ENCODE measurements at regions not wholly inside any gene's neighbourhood (a gene's known extent, or its start where the extent isn't known, plus 50 kb on each side); places are given as distances from the start of the nearest gene placed in this dataset.

GRCh38 chr14:101120641-101121507 is 217.4 kb upstream of the RTL1 start:
- DNase-seq (ENCODE audit: low spot score), result no peak

- no peak for DNase-seq (ENCODE audit: low spot score)
Measured at GRCh38 chr14:101121508-101122139, 218.1 kb upstream of the RTL1 start.

- no peak for DNase-seq (ENCODE audit: low spot score)
Measured at GRCh38 chr14:101122237-101123141, 219.0 kb upstream of the RTL1 start.

- no peak for DNase-seq (ENCODE audit: low spot score)
Measured at GRCh38 chr14:101123618-101124510, 220.3 kb upstream of the RTL1 start.

GRCh38 chr14:101124815-101125214 is 221.3 kb upstream of the RTL1 start:
- DNase-seq (ENCODE audit: low spot score), result no peak

- no peak for DNase-seq (ENCODE audit: low spot score)
Measured at GRCh38 chr14:101125313-101125712, 221.8 kb upstream of the RTL1 start.

GRCh38 chr14:101125719-101126651 is 222.5 kb upstream of the RTL1 start:
- DNase-seq (ENCODE audit: low spot score), result no peak

GRCh38 chr14:101126731-101127130 is 223.2 kb upstream of the RTL1 start:
- no peak for DNase-seq (ENCODE audit: low spot score)

- no peak for DNase-seq (ENCODE audit: low spot score)
Measured at GRCh38 chr14:101127224-101127623, 223.7 kb upstream of the RTL1 start.

- DNase-seq (ENCODE audit: low spot score), result no peak
Measured at GRCh38 chr14:101128478-101129321, 225.2 kb upstream of the RTL1 start.

- no peak for DNase-seq (ENCODE audit: low spot score)
Measured at GRCh38 chr14:101129521-101130167, 226.1 kb upstream of the RTL1 start.

GRCh38 chr14:101130861-101131260 is 227.3 kb upstream of the RTL1 start:
- DNase-seq (ENCODE audit: low spot score), result no peak

GRCh38 chr14:101131451-101131916 is 228.0 kb upstream of the RTL1 start:
- DNase-seq (ENCODE audit: low spot score), result no peak

- no peak for DNase-seq (ENCODE audit: low spot score)
Measured at GRCh38 chr14:101132051-101132571, 228.6 kb upstream of the RTL1 start.

- DNase-seq (ENCODE audit: low spot score), result no peak
Measured at GRCh38 chr14:101132588-101132987, 229.1 kb upstream of the RTL1 start.

- no peak for DNase-seq (ENCODE audit: low spot score)
Measured at GRCh38 chr14:101133068-101133467, 229.5 kb upstream of the RTL1 start.

GRCh38 chr14:101134161-101134631 is 230.7 kb upstream of the RTL1 start:
- no peak for DNase-seq (ENCODE audit: low spot score)

GRCh38 chr14:101134851-101135433 is 231.4 kb upstream of the RTL1 start:
- no peak for DNase-seq (ENCODE audit: low spot score)

Data from iPS-NIHi11 (cell line).